ENCODE measurements at regions not wholly inside any gene's neighbourhood (a gene's known extent, or its start where the extent isn't known, plus 50 kb on each side); places are given as distances from the start of the nearest gene placed in this dataset.

DNA sequence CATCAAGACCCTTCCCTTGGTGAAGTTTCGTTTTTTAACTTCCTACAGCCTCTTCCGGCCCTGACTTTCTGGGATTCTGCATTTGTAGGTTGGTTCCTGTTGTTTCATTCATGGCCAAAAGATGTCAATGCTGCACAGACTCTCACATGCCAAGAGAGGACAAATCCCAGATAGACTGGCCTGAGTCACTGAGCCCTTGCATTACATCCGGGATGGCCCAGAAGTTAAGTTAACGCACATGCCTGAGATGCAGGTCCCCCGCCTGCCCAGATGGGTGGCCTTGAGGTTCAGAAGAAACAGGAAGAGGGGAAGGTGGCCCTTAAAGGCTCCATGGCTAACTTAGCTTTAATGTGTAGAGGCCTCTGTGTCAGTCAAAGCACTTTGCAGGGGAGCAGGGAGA, 51.6 kb upstream of the SRGAP3 start:
- DNase-seq = no peak

DNA sequence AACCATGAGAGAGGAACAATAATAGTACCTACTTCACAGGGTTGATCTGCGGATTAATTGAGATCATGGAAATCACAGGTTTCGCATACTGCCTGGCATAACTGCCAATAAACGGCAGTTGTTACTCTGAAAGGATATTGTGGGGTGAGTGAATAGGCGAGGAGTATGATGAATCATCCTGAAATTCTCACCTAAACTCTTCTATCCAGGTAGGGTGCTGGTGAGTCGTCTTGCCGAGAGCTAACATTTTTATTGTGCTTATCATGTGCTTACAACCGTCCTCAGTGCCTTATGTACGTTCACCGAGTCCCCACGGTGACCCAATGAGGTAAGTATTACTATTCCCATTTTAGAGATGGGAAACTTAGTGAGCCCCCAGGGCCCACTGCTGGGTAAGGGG, 52.4 kb upstream of the SRGAP3 start:
- no peak for DNase-seq

DNA sequence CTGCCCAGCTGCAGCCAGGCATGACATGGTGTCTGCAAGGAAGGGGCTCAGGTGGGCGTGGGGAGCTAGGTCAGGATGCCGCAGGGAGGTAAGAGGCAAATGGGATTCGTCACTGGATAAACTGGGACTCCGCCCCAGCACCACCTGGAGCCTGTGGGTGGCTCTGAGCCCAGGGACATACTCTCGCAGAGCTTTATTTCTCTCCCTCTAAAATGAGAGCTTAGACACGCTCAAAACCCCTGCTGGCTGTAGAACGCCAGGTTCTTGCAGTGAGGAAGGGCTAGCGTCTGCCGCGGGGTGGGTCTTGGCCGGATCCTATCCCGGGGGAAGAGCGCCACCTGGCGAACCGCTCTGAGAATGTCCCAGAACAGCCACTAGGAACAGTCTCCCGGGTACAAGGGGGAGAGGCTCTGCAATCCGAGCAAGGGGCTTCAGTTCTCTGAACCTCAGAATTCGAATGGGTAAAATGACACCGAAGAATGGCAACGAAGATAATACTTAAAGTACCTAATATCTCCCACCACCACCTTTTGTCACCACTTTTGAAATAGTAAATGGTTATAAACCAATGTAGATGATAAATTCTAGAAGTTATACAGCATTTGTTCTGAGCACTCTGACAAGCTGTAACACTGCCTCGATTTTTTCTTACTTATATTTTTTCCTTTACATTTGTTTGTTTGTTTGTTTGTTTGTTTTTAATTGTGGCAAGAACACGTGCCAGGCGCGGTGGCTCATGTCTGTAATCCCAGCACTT, 53.2 kb upstream of the SRGAP3 start:
- peak; percentile 84 for DNase-seq

DNA sequence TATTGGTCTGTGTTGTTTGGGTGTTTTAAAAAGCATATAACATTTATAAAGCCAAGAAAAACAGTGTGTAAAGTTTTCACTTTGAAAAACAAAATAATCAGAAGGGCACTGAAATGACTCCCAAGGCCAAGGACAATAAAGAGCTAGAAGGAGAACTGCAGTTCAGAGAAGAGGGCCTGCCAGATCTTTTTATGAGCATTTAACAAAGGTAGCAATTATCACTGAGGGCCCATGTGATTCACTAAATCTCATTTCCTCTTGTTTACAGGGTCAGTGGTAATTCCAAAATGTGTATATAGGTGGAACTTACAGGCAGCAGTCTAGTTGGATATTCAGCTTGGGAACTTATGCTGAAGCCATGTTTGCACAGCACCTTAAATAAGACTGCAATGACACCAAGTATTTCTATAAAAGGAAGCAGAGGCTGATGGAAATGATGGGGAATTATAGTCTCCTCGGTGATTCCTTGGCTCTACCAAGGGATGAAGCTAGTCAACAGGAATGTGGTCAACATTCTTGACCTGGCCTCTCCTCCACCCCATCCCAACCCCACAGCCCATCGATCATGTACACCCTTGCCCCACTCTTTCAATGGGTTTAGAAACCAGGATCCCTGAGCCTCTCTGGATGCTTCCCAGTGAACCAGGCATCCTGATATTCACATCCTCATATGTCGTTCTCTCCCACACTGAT, 54.4 kb upstream of the THUMPD3 start:
- DNase-seq = no peak

DNA sequence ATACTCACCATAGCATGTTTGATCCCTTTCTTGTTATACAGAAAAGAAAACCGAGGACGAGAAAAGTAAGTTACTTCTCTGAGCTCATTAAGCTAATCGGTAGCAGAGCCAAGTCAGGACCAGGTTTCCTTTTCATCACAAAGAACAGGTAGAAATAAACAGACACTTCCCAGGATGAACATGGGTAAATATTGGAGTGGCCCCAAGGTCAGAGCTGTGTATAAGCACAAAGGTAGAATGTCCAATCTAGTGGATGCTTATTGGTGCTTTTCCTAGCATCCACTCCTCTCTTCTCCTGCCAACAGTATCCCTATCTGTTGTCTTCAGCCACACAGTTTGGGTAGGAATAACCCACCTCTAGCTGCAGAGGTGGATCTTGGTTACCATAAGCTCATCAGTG, 52.8 kb upstream of the THUMPD3 start:
- DNase-seq = no peak

DNA sequence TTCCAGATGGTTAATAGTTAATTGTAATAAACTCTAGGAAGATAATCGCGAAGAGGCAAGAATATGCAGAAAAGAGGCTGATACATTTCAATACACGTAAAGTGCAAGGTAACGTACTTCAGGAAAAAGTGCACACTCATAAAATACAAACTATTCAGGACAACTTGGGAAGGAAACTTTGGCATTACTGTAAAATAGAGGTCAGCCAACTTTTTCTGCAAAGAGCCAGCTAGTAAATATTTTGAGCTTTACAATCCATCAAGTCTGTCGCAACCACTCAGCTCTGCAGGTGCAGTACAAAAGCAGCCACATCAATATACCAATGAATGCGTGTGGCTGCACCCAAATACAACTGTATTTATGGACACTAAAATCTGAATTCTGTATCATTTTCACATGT, 51.6 kb upstream of the THUMPD3 start:
- DNase-seq = no peak

Data from suppressor macrophage treated with lipopolysaccharide for 4 hours (primary cell).